HG02588 (cell line): ENCODE measurements at regions not wholly inside any gene's neighbourhood (a gene's known extent, or its start where the extent isn't known, plus 50 kb on each side); places are given as distances from the start of the nearest gene placed in this dataset.
"Not testable (repeated sequence)": the region's sequence is repeated elsewhere in the genome, so short reads cannot be mapped to it uniquely, and the experiment has no call there.

Experiments used
- ATAC-seq: cut with Tn5 transposase; IDR thresholded peaks from one replicate; pipeline ENCODE4 v1.9.1; 2021; ENCODE audit warnings: mild to moderate bottlenecking, moderate library complexity; ENCODE audit not compliant: unreplicated experiment

- no peak for ATAC-seq
Observed at GRCh38 chr3:94398036-94398435, 335.2 kb downstream of the NSUN3 start.

- ATAC-seq, result no peak
Observed at GRCh38 chr3:94401466-94401865, 338.6 kb downstream of the NSUN3 start.

DNA sequence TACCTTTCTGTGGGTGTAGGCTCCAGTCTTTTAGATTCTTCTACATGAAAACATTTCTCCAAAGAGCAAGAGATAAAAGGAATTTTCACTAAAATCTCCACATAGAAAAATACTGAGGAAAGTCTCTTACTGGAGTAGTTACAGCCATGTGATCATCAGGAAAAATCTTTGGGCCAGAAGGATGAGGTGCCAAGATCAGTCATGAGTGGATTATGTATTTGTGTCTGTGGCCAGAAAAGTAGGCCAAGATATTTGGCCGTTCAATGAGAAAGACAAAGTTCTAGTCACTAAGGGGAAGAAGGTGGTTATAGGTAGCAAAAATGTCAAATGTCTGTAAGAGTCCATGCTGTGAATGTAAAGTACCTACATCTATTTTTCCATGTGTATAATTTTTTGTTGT lies 339.3 kb downstream of the NSUN3 start:
- ATAC-seq, result no peak

DNA sequence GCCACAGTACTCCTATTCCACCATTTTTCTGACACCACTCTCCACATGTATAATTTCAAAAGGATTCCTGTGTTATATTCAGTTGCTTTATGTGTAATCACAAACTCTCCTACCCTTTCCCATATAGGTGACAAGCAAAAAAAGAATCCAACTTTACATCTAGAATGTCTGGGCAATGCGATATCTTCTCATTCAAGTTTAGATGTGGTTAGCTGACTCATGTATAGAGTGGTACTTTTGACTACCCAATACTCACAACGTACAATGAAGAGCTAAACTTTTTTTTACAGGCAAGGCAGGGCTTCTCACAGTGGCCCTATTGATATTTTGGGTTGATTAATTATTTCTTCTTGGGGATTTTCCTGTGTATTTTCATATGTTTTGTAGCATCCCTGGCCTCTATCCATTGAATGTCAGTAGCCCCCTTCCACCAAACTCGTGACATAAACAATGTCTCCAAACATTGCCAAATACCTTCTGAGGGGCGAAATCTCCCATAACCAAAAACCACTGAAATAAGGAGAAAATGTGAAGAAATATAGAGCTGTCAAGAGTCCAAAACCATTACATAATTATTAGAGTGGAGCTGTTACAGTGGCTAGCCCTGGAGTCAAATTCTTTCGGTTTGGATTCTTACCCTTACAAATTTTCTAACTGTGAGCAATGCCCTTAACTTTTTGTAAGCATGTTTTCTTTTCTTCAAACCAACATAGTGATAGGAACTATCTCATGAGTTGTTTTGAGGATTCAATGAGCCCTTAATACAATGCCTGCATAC lies 342.6 kb downstream of the NSUN3 start:
- ATAC-seq, result no peak

DNA sequence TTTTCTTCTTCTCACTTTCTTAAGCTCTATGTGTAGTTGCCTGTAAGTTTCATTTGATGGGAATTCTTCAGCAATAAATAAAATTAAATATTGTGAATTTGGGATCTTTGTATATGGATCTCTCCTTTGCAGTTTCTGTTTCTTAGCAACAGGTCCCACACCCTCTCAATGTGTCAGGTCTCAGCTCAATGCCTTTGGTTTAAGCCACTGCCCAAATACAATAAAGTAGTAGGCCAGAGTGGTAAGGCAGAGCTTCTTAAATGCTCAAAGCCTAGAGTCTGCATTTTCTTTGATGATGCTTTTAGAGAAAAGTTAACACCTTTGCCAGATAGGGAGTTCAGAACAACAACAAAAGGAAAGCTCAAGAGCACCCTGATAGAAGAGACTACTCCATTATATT lies 343.7 kb downstream of the NSUN3 start:
- ATAC-seq, result no peak

DNA sequence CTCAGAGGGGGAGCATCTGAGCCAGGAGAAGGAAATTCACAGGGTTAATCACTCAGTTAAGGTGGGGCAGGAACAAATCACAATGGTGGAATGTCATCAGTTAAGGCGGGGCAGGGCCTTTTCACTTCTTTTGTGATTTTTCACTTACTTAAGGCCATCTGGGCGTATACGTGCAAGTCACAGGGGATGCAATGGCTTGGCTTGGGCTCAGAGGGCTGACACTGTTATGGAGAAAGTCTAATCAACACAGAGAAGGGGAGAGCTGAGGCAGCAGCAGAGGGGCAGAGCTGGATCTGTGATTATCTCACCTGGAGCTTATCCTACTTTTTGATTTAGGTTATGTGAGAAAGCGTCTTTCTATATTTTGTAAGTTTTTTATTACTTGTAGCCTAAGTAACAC lies 350.1 kb downstream of the NSUN3 start:
- not testable (repeated sequence) for ATAC-seq

GRCh38 chr3:94413336-94414108 lies 350.7 kb downstream of the NSUN3 start:
- ATAC-seq, result no peak

DNA sequence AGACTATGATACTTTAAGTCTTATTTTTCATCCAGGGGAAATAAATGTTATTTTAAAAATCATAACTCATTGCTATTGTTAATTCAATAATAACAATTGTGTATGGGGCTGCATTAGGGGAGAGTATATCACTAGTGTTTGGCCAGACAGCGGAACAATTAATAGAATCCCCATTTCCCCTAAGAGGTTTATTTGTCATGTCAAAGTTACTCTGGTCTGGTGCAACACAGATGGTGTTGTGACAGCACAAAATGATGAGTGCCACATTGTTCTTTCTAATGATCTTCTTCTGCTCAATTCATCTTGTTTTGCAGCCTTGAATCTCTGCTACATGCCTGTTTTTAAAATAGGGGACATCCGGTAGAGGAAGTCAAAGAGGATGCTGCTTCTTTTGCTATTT lies 351.6 kb downstream of the NSUN3 start:
- ATAC-seq, result no peak

DNA sequence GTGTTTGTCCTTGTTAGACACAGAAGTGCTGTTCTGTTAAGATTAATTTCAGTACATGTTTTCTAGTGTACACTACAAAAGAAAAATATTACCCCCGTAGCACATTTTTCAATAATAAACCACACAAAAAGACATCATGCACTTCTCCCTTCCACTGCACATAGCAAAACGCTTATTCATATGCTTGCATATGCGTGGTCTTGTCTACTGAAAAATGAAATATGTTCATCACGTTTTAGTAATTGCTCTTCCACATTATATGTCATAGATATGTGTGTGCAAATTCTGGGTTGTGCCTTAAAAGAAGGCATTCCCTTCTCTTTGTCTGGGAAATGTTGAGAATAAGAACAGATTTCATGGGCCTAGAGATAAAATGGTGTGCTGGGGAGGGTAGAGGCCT lies 353.9 kb downstream of the NSUN3 start:
- ATAC-seq, result no peak

DNA sequence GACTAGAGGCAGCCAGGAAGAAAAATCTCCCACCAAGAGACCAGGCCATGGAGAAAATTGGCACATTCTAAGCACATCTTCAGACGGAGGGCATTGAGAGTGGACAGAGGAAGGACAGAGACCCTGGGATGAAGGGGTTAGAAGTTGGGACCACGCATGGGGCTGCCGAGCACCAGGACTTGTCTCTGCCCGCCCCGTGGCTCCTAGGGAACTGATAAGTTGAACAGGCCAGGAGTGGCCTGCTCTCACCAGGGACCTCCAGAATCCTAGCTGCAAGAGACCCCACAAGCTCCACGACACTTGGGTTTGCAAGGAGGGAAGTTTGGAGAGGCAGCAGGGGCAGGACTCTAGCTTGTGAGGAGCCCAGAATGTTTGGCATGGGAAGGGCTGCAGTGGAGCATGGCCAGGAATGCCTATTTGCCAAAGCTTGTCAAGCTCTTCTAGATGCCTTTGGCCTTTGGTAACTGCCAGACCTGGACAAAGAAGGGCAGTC lies 355.1 kb downstream of the NSUN3 start:
- no peak for ATAC-seq

GRCh38 chr3:94420931-94421330 lies 358.1 kb downstream of the NSUN3 start:
- no peak for ATAC-seq

GRCh38 chr3:94423578-94423977 lies 360.7 kb downstream of the NSUN3 start:
- ATAC-seq, result no peak

DNA sequence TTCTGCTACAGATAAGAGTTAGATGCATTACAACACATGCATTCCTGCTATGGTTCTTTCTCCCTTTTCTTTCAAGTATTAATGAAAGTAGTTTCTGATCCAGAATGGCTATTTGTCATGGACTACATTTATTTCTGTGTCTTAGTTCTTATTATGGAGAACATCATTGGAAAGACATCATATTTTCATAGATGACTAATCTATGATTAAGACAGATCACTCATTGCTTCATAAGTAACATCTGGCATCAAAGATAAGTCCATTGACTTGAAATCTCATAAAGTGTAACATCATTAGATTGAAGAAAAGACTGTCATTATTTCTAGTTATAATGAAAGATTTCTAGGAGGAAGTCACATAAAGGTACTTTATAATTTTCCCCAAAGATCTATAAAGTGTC lies 366.7 kb downstream of the NSUN3 start:
- ATAC-seq, result no peak

GRCh38 chr3:94431876-94432570 lies 369.2 kb downstream of the NSUN3 start:
- no peak for ATAC-seq

DNA sequence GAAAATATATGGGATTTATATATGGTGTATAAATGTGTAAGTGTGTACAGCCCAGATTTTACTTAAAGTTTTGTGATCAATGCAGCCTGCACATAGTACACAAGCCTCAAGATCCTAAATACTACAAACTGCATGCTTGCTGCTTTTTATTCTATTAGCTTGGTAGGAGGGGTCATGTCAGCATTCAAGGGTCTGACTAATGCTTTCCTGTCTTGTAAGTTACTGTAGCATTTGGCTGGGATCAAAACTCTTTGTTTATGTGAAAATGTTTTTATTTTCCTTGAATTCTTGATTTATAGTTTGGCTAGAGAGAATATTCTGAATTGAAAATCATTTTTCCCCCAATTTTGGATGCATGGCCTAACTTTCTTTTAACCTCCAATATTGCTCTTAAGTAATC lies 370.9 kb downstream of the NSUN3 start:
- ATAC-seq, result no peak

DNA sequence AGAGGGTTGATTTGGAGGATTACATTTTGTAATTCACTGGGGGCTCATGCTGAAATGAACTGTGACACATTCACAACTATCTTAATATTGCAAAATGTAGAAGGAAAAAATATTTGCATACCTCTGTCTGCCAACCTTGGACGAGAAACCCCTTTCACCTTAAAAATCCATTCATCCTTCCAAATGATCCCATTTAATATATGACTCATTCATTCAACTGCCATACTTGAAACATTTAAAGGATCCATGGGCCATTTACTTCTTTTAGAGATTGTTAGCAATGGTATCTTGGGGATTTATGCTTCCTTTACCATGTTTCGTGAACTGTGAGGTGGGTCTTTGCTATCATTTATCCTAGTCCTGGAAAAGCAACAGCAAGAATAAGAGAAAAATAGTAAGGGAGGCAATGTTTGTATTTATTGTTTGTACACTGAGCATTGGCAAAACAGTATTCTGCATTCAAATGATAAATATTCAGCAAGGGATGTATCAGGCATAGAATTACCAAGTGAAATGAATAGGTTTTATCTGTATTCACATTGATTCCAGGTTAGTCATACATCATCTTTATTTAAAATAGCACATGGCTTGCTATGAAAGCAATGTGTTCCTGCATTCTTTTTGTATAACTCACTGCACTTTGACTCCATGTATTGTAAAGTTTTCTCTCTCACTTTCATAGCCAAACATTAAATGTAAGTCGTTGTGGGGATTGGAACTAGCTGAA lies 378.1 kb downstream of the NSUN3 start:
- ATAC-seq, result no peak

DNA sequence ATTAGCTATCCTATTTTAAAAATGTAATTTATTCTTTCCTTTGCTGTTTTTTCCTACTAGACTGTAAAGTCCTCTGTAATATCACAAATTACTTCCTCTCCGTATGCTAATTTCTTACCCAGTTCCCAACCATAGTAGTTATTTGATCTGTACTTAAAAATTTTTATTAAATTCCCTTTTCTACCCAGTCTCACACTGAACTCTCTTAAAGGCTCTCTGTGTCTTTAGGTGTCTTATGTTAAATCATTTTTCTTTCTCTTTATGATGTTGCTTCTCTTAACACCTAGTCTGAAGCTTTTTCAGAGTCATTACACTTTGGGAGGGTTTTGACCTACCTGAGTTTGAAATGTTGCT lies 378.6 kb downstream of the NSUN3 start:
- no peak for ATAC-seq

DNA sequence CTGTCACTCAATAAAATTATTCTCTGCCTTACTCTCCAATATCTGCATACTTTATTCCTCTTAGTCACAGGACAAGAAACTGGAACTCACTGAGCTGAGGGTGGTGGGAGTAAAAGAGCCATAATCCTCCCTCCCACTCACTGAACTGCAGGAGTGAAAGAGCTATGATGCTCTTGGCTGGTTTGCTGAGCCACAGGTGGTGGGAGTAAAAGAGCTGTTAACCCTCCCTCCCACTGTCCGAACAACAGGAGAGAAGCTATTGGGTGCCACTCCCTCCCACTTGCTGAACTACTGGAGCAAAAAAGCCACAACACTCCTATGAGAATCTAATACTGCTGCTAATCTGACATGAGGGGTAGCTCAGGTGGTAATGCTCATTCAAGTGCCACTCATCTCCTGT lies 391.0 kb downstream of the NSUN3 start:
- no peak for ATAC-seq

- no peak for ATAC-seq
Observed at GRCh38 chr3:94459167-94459566, 396.3 kb downstream of the NSUN3 start.

GRCh38 chr3:94460931-94461330 lies 398.1 kb downstream of the NSUN3 start:
- ATAC-seq, result no peak

- ATAC-seq, result no peak
Observed at GRCh38 chr3:94462931-94463330, 400.1 kb downstream of the NSUN3 start.
